Islet precursor cell (in vitro differentiated cells): ENCODE measurements at regions not wholly inside any gene's neighbourhood (a gene's known extent, or its start where the extent isn't known, plus 50 kb on each side); places are given as distances from the start of the nearest gene placed in this dataset.
"Not testable (repeated sequence)": the region's sequence is repeated elsewhere in the genome, so short reads cannot be mapped to it uniquely, and the experiment has no call there.

Source experiments
- DNase-seq: peaks from one replicate; pipeline ENCODE4 v3.0.0-alpha.2; 2018

- DNase-seq, result peak; percentile 24
Measured at GRCh38 chr2:238502088-238502810, 75.5 kb downstream of the ASB1 start.

GRCh38 chr2:238502956-238503791, 76.4 kb downstream of the ASB1 start:
- peak; percentile 42 for DNase-seq

- peak; percentile 32 for DNase-seq
Measured at GRCh38 chr2:238504181-238504931, 77.6 kb downstream of the ASB1 start.

GRCh38 chr2:238505119-238505891, 78.6 kb downstream of the ASB1 start:
- peak; percentile 25 for DNase-seq

- no peak for DNase-seq
Measured at GRCh38 chr2:238505892-238506280, 79.2 kb downstream of the ASB1 start.

- DNase-seq, result peak; percentile 35
Measured at GRCh38 chr2:238506371-238507068, 79.8 kb downstream of the ASB1 start.

- DNase-seq, result peak; percentile 19
Measured at GRCh38 chr2:238507836-238508235, 81.1 kb downstream of the ASB1 start.

GRCh38 chr2:238509151-238509835, 82.6 kb downstream of the ASB1 start:
- no peak for DNase-seq

- DNase-seq, result no peak
Measured at GRCh38 chr2:238509903-238510302, 83.2 kb downstream of the ASB1 start.

GRCh38 chr2:238510911-238511613, 84.3 kb downstream of the ASB1 start:
- no peak for DNase-seq

- no peak for DNase-seq
Measured at GRCh38 chr2:238511614-238511950, 84.9 kb downstream of the ASB1 start.

GRCh38 chr2:238512247-238512867, 85.6 kb downstream of the ASB1 start:
- no peak for DNase-seq

GRCh38 chr2:238513346-238513745, 86.6 kb downstream of the ASB1 start:
- DNase-seq, result no peak

GRCh38 chr2:238514024-238514423, 87.3 kb downstream of the ASB1 start:
- not testable (repeated sequence) for DNase-seq

- DNase-seq, result no peak
Measured at GRCh38 chr2:238515377-238515776, 88.7 kb downstream of the ASB1 start.

GRCh38 chr2:238517209-238517608, 90.5 kb downstream of the ASB1 start:
- DNase-seq, result no peak

GRCh38 chr2:238518172-238518820, 91.6 kb downstream of the ASB1 start:
- DNase-seq, result no peak

- no peak for DNase-seq
Measured at GRCh38 chr2:238518821-238519186, 92.1 kb downstream of the ASB1 start.

- no peak for DNase-seq
Measured at GRCh38 chr2:238520359-238520886, 93.7 kb downstream of the ASB1 start.

- DNase-seq, result no peak
Measured at GRCh38 chr2:238521002-238521401, 94.3 kb downstream of the ASB1 start.
